HCT116 (cell line): ENCODE measurements at regions not wholly inside any gene's neighbourhood (a gene's known extent, or its start where the extent isn't known, plus 50 kb on each side); places are given as distances from the start of the nearest gene placed in this dataset.

Experiments
- ATAC-seq: fragments of 200-7000 bp; cut with Tn5 transposase; 2 replicates; pipeline ENCODE4 v1.9.1; 2020; ENCODE audit warnings: mild to moderate bottlenecking, moderate library complexity
- BruUV-seq: library from RNA; stranded (reverse); fragments of 400-500 nt; replicated peaks from 2 replicates; lab custom pipeline; 2021; lab: Mats Ljungman, UMichigan
- CTCF ChIA-PET: fragments of 300-600 bp; sonication (Branson Sonifier 250); formaldehyde crosslinking; loops from one replicate; lab custom pipeline; 2021; ENCODE audit warnings: antibody characterized with exemption; lab: Charles Lee
- POLR2A ChIA-PET: fragments of 300-600, 350-600 bp; sonication (Branson Sonifier 250); formaldehyde crosslinking; loops from one replicate; lab custom pipeline; 2021; ENCODE audit warnings: antibody characterized with exemption; lab: Charles Lee
- RAD21 ChIA-PET, 2 experiments: fragments of 300-600 bp; sonication (Branson Sonifier 250); formaldehyde crosslinking; loops; one replicate each; lab custom pipeline; 2023; ENCODE audit warnings: low total read pairs in 2 of 2; ENCODE audit not compliant: uncharacterized antibody in 2 of 2, unreplicated experiment in 2 of 2, low non-redundant PET in 1 of 2; lab: Charles Lee
- DNase-seq: peaks from one replicate; pipeline ENCODE4 v3.0.0-alpha.2; 2010; ENCODE audit warnings: low read depth, low spot score
- H2AFZ ChIP-seq: fragments of 200-600 bp; shearing (Covaris generic), sonication (generic); 2 replicates; pipeline ENCODE4 v1.6.1; 2017; ENCODE audit warnings: low read depth, mixed run types, mixed read lengths, antibody characterized with exemption, low read length; ENCODE audit not compliant: poor library complexity, severe bottlenecking
- H3K27ac ChIP-seq: 2 replicates; pipeline ENCODE4 v1.5.1; 2012; ENCODE audit warnings: low read depth, low read length
- H3K27me3 ChIP-seq: fragments of 200-600 bp; sonication (generic); 2 replicates; pipeline ENCODE4 v1.6.1; 2016; ENCODE audit warnings: mixed run types, low read length, mixed read lengths; ENCODE audit not compliant: insufficient read depth
- H3K36me3 ChIP-seq, 2 experiments: fragments of 200-500 bp in 1 of 2; fragments of 200-600 bp in 1 of 2; sonication (Bioruptor generic) in 1 of 2; sonication (generic) in 1 of 2; 2 replicates each; pipeline versions ENCODE4 v1.5.1 to v1.6.1; 2014 to 2016; ENCODE audit warnings: low read length in 2 of 2, inconsistent platforms in 1 of 2, mixed read lengths in 1 of 2, mixed run types in 1 of 2; ENCODE audit not compliant: insufficient read depth in 2 of 2, control insufficient read depth in 1 of 2
- H3K4me1 ChIP-seq, 2 experiments: fragments of 200-600 bp in 1 of 2; sonication (generic) in 1 of 2; 2 replicates each; pipeline versions ENCODE4 v1.5.1 to v1.6.1; 2012 to 2017; ENCODE audit warnings: low read length in 2 of 2, inconsistent platforms in 1 of 2, mild to moderate bottlenecking in 1 of 2, mixed read lengths in 1 of 2, mixed run types in 1 of 2, moderate library complexity in 1 of 2; ENCODE audit not compliant: insufficient read depth in 2 of 2, control insufficient read depth in 1 of 2
- H3K4me2 ChIP-seq: fragments of 200-600 bp; sonication (generic); 2 replicates; pipeline ENCODE4 v1.6.1; 2017; ENCODE audit warnings: mixed run types, low read length, mixed read lengths
- H3K4me3 ChIP-seq, 2 experiments: fragments of 200-600 bp in 1 of 2; sonication (generic) in 1 of 2; replicated peaks in 1 of 2; 2 replicates each; pipeline ENCODE4 v1.5.1; 2011 to 2016; ENCODE audit warnings: low read length in 2 of 2, control low read depth in 1 of 2, low read depth in 1 of 2, mild to moderate bottlenecking in 1 of 2, mixed read lengths in 1 of 2, mixed run types in 1 of 2
- H3K79me2 ChIP-seq: fragments of 200-600 bp; sonication (generic); 2 replicates; pipeline ENCODE4 v1.6.1; 2017; ENCODE audit warnings: mild to moderate bottlenecking, mixed run types, low read length, moderate library complexity, mixed read lengths; ENCODE audit not compliant: insufficient read depth
- H3K9ac ChIP-seq: fragments of 200-600 bp; sonication (generic); 2 replicates; pipeline ENCODE4 v1.6.1; 2016; ENCODE audit warnings: low read length, mixed read lengths
- H3K9me2 ChIP-seq: fragments of 200-600 bp; sonication (generic), shearing (Covaris generic); 2 replicates; pipeline ENCODE4 v1.6.1; 2017; ENCODE audit warnings: mixed run types, mild to moderate bottlenecking, moderate library complexity; ENCODE audit not compliant: insufficient read depth
- H3K9me3 ChIP-seq, 2 experiments: fragments of 200-500 bp in 1 of 2; fragments of 200-600 bp in 1 of 2; sonication (Bioruptor generic) in 1 of 2; sonication (generic) in 1 of 2; 2 replicates each; pipeline ENCODE4 v1.6.1; 2014 to 2017; ENCODE audit warnings: low read length in 2 of 2, mixed read lengths in 2 of 2, inconsistent platforms in 1 of 2, low read depth in 1 of 2, mild to moderate bottlenecking in 1 of 2, mixed run types in 1 of 2, moderate library complexity in 1 of 2; ENCODE audit not compliant: control insufficient read depth in 1 of 2, insufficient read depth in 1 of 2
- H4K20me1 ChIP-seq: fragments of 200-600 bp; sonication (generic), shearing (Covaris generic); 2 replicates; pipeline ENCODE4 v1.6.1; 2017; ENCODE audit warnings: mixed run types, mild to moderate bottlenecking, moderate library complexity; ENCODE audit not compliant: insufficient read depth
- CBX3 ChIP-seq: IDR thresholded peaks from 2 replicates; pipeline ENCODE4 v1.6.1; 2012; ENCODE audit warnings: low read depth
- CEBPB ChIP-seq: IDR thresholded peaks from 2 replicates; pipeline ENCODE4 v1.6.1; 2012; ENCODE audit warnings: low read depth
- EGR1 ChIP-seq: IDR thresholded peaks from 2 replicates; pipeline ENCODE4 v1.6.1; 2012; ENCODE audit warnings: low read depth
- ELF1 ChIP-seq: IDR thresholded peaks from 2 replicates; pipeline ENCODE4 v1.6.1; 2012; ENCODE audit warnings: low read depth, borderline replicate concordance
- EZH2 ChIP-seq: fragments of 200-600 bp; sonication (generic); IDR thresholded peaks from 2 replicates; pipeline ENCODE4 v1.6.1; 2017; ENCODE audit warnings: antibody characterized with exemption, mixed run types
- EZH2phosphoT487 ChIP-seq: fragments of 200-600 bp; IDR thresholded peaks from 2 replicates; pipeline ENCODE4 v1.6.1; 2018; ENCODE audit warnings: antibody characterized with exemption, borderline replicate concordance
- FOSL1 ChIP-seq: IDR thresholded peaks from 2 replicates; pipeline ENCODE4 v1.6.1; 2012; ENCODE audit warnings: low read depth
- POLR2A ChIP-seq: IDR thresholded peaks from 2 replicates; pipeline ENCODE4 v1.7.0; 2011; ENCODE audit warnings: borderline replicate concordance; ENCODE audit not compliant: insufficient read depth, insufficient read length; ENCODE audit errors: extremely low read depth
- POLR2AphosphoS5 ChIP-seq: IDR thresholded peaks from 2 replicates; pipeline ENCODE4 v1.6.1; 2011; ENCODE audit warnings: mild to moderate bottlenecking, low read depth, low read length, moderate library complexity
- RAD21 ChIP-seq: IDR thresholded peaks from 2 replicates; pipeline ENCODE4 v1.6.1; 2012; ENCODE audit warnings: low read depth, mild to moderate bottlenecking
- SIN3A ChIP-seq: IDR thresholded peaks from 2 replicates; pipeline ENCODE4 v1.6.1; 2012; ENCODE audit warnings: low read depth
- SP1 ChIP-seq: IDR thresholded peaks from 2 replicates; pipeline ENCODE4 v1.6.1; 2012; ENCODE audit warnings: low read depth
- SRF ChIP-seq: IDR thresholded peaks from 2 replicates; pipeline ENCODE4 v1.6.1; 2012; ENCODE audit warnings: low read depth
- TCF7L2 ChIP-seq: IDR thresholded peaks from 2 replicates; pipeline ENCODE4 v1.7.0; 2011; ENCODE audit warnings: borderline replicate concordance, inconsistent platforms; ENCODE audit not compliant: insufficient read depth, insufficient read length; ENCODE audit errors: extremely low read depth
- YY1 ChIP-seq: IDR thresholded peaks from 2 replicates; pipeline ENCODE4 v1.6.1; 2011; ENCODE audit warnings: low read length, low read depth, moderate library complexity, mild to moderate bottlenecking; ENCODE audit not compliant: insufficient replicate concordance; ENCODE audit errors: extremely low read depth
- ZFX ChIP-seq: fragments of 450-650 bp; IDR thresholded peaks from 2 replicates; pipeline ENCODE4 v1.6.1; 2017
- ZNF274 ChIP-seq: fragments of 200-500 bp; sonication (Bioruptor generic); IDR thresholded peaks from 2 replicates; pipeline ENCODE4 v1.6.1; 2014; ENCODE audit warnings: mild to moderate bottlenecking, low read depth, low read length, inconsistent platforms
- intact Hi-C: fragments of 100-400 bp; cut with micrococcal nuclease; formaldehyde crosslinking; loops from 2 replicates; pipeline ENCODE4 v1.10.0; 2022
- TF ChIP-seq, protein P1 (sequence below): IDR thresholded peaks from 2 replicates; pipeline ENCODE4 v1.6.1; 2011; ENCODE audit warnings: mild to moderate bottlenecking, low read length, moderate library complexity; ENCODE audit not compliant: insufficient replicate concordance; ENCODE audit errors: extremely low read depth
- TF ChIP-seq, protein P2 (sequence below), 3 experiments: fragments of 200-600 bp in 1 of 3; sonication (generic) in 1 of 3; IDR thresholded peaks in 2 of 3; conservative IDR thresholded peaks in 1 of 3; 2 replicates each; pipeline ENCODE4 v1.5.1; 2012 to 2017; ENCODE audit warnings: low read depth in 2 of 3, low read length in 2 of 3, antibody characterized with exemption in 1 of 3, borderline replicate concordance in 1 of 3, control low read depth in 1 of 3, mild to moderate bottlenecking in 1 of 3, mixed read lengths in 1 of 3, mixed run types in 1 of 3, moderate library complexity in 1 of 3; ENCODE audit not compliant: insufficient read depth in 1 of 3
- TF ChIP-seq, protein P3 (sequence below): IDR thresholded peaks from 2 replicates; pipeline ENCODE4 v1.6.1; 2012

DNA sequence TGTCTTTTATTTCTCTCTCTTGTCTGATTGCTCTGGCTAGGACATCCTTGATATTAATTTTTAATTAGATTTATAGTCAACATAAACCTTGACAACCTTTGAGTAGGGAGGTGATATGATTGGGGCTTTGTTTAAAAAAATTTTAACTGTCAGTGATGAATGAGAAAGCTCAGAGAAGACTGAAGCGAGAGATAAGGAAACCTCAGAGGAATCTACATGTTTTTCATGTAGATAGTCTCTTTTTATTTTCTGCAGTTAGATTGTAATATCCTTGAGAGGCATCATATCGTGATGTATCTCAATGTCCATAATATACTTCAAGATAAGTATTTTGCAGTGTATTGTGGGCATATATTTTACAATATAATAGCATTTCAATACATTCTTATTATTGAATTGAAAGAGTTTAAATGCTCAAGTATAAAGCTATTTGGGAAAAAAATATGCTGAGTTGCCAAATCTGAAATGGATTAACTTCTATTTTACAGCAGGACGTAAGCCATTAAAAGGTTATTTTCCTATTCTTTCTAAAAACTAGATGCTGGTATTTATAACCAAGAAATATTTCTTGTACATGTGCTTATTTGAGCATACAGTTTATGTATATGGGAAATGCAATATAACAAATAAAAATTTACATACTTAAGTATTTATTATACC lies 802.4 kb upstream of the ADGRL4 start:
- H3K27me3 ChIP-seq, result no peaks in the 10 kb centered on the region
- no peak overlapping the region for H3K9ac ChIP-seq
- TF ChIP-seq TCF7L2, result no peak
- no peak for TF ChIP-seq SIN3A
- TF ChIP-seq, protein P1, sequence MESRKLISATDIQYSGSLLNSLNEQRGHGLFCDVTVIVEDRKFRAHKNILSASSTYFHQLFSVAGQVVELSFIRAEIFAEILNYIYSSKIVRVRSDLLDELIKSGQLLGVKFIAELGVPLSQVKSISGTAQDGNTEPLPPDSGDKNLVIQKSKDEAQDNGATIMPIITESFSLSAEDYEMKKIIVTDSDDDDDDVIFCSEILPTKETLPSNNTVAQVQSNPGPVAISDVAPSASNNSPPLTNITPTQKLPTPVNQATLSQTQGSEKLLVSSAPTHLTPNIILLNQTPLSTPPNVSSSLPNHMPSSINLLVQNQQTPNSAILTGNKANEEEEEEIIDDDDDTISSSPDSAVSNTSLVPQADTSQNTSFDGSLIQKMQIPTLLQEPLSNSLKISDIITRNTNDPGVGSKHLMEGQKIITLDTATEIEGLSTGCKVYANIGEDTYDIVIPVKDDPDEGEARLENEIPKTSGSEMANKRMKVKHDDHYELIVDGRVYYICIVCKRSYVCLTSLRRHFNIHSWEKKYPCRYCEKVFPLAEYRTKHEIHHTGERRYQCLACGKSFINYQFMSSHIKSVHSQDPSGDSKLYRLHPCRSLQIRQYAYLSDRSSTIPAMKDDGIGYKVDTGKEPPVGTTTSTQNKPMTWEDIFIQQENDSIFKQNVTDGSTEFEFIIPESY, result no peak
- no peak for TF ChIP-seq EZH2phosphoT487
- no peak for TF ChIP-seq SRF
- TF ChIP-seq, protein P2, sequence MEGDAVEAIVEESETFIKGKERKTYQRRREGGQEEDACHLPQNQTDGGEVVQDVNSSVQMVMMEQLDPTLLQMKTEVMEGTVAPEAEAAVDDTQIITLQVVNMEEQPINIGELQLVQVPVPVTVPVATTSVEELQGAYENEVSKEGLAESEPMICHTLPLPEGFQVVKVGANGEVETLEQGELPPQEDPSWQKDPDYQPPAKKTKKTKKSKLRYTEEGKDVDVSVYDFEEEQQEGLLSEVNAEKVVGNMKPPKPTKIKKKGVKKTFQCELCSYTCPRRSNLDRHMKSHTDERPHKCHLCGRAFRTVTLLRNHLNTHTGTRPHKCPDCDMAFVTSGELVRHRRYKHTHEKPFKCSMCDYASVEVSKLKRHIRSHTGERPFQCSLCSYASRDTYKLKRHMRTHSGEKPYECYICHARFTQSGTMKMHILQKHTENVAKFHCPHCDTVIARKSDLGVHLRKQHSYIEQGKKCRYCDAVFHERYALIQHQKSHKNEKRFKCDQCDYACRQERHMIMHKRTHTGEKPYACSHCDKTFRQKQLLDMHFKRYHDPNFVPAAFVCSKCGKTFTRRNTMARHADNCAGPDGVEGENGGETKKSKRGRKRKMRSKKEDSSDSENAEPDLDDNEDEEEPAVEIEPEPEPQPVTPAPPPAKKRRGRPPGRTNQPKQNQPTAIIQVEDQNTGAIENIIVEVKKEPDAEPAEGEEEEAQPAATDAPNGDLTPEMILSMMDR (IDR thresholded peaks at IDR 0.05 in 2 of 3, conservative IDR thresholded peaks at IDR 0.05 in 1 of 3; ENCODE audit: borderline replicate concordance in 1 of 3, insufficient read depth in 1 of 3, low read depth in 2 of 3, low read length in 2 of 3), result no peak
- TF ChIP-seq YY1, result no peak
- TF ChIP-seq RAD21, result no peak
- TF ChIP-seq POLR2A, result no peak
- no peak for TF ChIP-seq SP1
- TF ChIP-seq EGR1, result no peak
- TF ChIP-seq FOSL1, result no peak
- no peak for TF ChIP-seq ZNF274
- TF ChIP-seq ZFX, result no peak
- TF ChIP-seq CEBPB, result no peak
- TF ChIP-seq, protein P3, sequence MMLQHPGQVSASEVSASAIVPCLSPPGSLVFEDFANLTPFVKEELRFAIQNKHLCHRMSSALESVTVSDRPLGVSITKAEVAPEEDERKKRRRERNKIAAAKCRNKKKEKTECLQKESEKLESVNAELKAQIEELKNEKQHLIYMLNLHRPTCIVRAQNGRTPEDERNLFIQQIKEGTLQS, result no peak
- no peak for TF ChIP-seq POLR2AphosphoS5
- no peak for TF ChIP-seq CBX3
- TF ChIP-seq ELF1, result no peak
- TF ChIP-seq EZH2, result no peak
- CTCF ChIA-PET, result no interaction called here
- no peaks in the 10 kb centered on the region for H3K9me3 ChIP-seq
- H3K36me3 ChIP-seq, result no peaks in the 10 kb centered on the region
- H3K79me2 ChIP-seq, result no peaks in the 10 kb centered on the region
- H4K20me1 ChIP-seq, result no peaks in the 10 kb centered on the region
- no peak overlapping the region for H3K4me3 ChIP-seq
- H3K9me2 ChIP-seq, result no peaks in the 10 kb centered on the region
- intact Hi-C loops, result no loop called here
- ATAC-seq, result no peak
- RAD21 ChIA-PET, result no interaction called here
- no peak overlapping the region for H3K27ac ChIP-seq
- BruUV-seq, result no TSS peak
- H2AFZ ChIP-seq, result no peak overlapping the region
- no peak overlapping the region for H3K4me2 ChIP-seq
- POLR2A ChIA-PET, result no interaction called here
- DNase-seq, result no peak
- no peaks in the 10 kb centered on the region for H3K4me1 ChIP-seq
